A673 (cell line): ENCODE measurements at regions not wholly inside any gene's neighbourhood (a gene's known extent, or its start where the extent isn't known, plus 50 kb on each side); places are given as distances from the start of the nearest gene placed in this dataset.
A peak's percentile ranks its signal among the peaks of the same experiment; 100 is the strongest.

Source experiments
- BruUV-seq: library from RNA; stranded (reverse); fragments of 400-500 nt; replicated peaks from 2 replicates; lab custom pipeline; 2021; lab: Mats Ljungman, UMichigan
- CTCF ChIA-PET: fragments of 300-600 bp; sonication (Branson Sonifier 250); formaldehyde crosslinking; loops from one replicate; lab custom pipeline; 2022; ENCODE audit warnings: antibody characterized with exemption; lab: Charles Lee
- POLR2A ChIA-PET: fragments of 300-600 bp; sonication (Branson Sonifier 250); formaldehyde crosslinking; loops from one replicate; lab custom pipeline; 2022; ENCODE audit warnings: antibody characterized with exemption; ENCODE audit not compliant: low non-redundant PET; lab: Charles Lee
- DNase-seq: peaks from one replicate; pipeline ENCODE4 v3.0.0-alpha.2; 2015; ENCODE audit warnings: low spot score
- H3K27ac ChIP-seq: fragments of 200-600 bp; sonication (generic); 2 replicates; pipeline ENCODE4 v1.5.1; 2016; ENCODE audit warnings: mixed run types, low read depth, mild to moderate bottlenecking, mixed read lengths, antibody characterized with exemption, low read length; ENCODE audit not compliant: poor library complexity, severe bottlenecking
- H3K27me3 ChIP-seq: fragments of 200-600 bp; sonication (generic); replicated peaks from 2 replicates; pipeline ENCODE4 v1.6.1; 2017; ENCODE audit warnings: mixed run types, low read depth, mild to moderate bottlenecking, mixed read lengths, antibody characterized with exemption, low read length; ENCODE audit not compliant: insufficient read depth, poor library complexity
- H3K36me3 ChIP-seq: fragments of 200-600 bp; sonication (generic); 2 replicates; pipeline ENCODE4 v1.6.1; 2016; ENCODE audit warnings: mixed run types, mild to moderate bottlenecking, mixed read lengths, antibody characterized with exemption, low read length; ENCODE audit not compliant: insufficient read depth, poor library complexity, severe bottlenecking
- H3K4me1 ChIP-seq: fragments of 200-600 bp; sonication (generic); 2 replicates; pipeline ENCODE4 v1.6.1; 2017; ENCODE audit warnings: mixed run types, mild to moderate bottlenecking, mixed read lengths, antibody characterized with exemption, low read length; ENCODE audit not compliant: insufficient read depth, poor library complexity, severe bottlenecking
- H3K4me3 ChIP-seq: fragments of 200-600 bp; sonication (generic); 2 replicates; pipeline ENCODE4 v1.5.1; 2016; ENCODE audit warnings: low read depth, mixed run types, mild to moderate bottlenecking, mixed read lengths, low read length; ENCODE audit not compliant: poor library complexity, severe bottlenecking
- H3K9me3 ChIP-seq: fragments of 200-600 bp; sonication (generic); 2 replicates; pipeline ENCODE4 v1.6.1; 2016; ENCODE audit warnings: mixed run types, low read depth, mild to moderate bottlenecking, mixed read lengths, antibody characterized with exemption, low read length; ENCODE audit not compliant: poor library complexity, severe bottlenecking
- CTCF ChIP-seq: fragments of 300-800, 200-600 bp; sonication (generic); conservative IDR thresholded peaks from 2 replicates; pipeline ENCODE4 v1.5.1; 2017; ENCODE audit warnings: low read depth, mild to moderate bottlenecking, antibody characterized with exemption, low read length, moderate library complexity, mixed read lengths
- EZH2 ChIP-seq: fragments of 200-600 bp; sonication (generic); IDR thresholded peaks from 2 replicates; pipeline ENCODE4 v1.6.1; 2017; ENCODE audit warnings: borderline replicate concordance, low read depth, mild to moderate bottlenecking, mixed read lengths, antibody characterized with exemption, low read length; ENCODE audit not compliant: poor library complexity, severe bottlenecking
- intact Hi-C: fragments of 100-400 bp; cut with micrococcal nuclease; formaldehyde crosslinking; loops from one replicate; pipeline ENCODE4 v1.10.0; 2022; ENCODE audit not compliant: unreplicated experiment

DNA sequence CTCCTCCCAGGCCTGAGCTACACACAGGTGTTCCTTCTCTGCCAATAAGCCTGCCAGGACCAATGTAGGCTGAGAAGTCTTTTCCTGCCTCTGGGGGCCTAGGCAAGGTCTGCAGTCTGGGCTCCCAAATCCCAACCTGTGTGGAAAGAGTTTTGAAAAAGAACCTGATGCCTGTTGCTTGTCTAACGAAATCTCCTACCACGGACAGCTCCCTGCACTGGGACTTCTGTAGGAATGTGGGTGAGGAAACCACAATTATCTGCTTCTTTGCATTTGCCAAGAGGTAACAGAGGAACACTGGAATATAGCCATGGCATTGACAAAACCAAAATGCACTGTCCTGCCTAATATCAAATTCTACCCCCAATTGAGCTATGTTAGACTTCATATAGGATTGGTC lies 877.0 kb upstream of the TMEM132C start:
- no peak for TF ChIP-seq CTCF
- TF ChIP-seq EZH2 = no peak
- CTCF ChIA-PET = no interaction called here
- Histone ChIP-seq H3K9me3 (no peaks in the 10 kb centered on the region), H3K4me3 (no peak overlapping the region), H3K27me3 (no peaks in the 10 kb centered on the region), H3K27ac (no peak overlapping the region), H3K4me1 (no peaks in the 10 kb centered on the region), H3K36me3 (no peaks in the 10 kb centered on the region)
- intact Hi-C loops = no loop called here
- no TSS peak for BruUV-seq
- POLR2A ChIA-PET = no interaction called here
- DNase-seq = peak; percentile 68

GRCh38 chr12:127393465-127393864 lies 873.5 kb upstream of the TMEM132C start:
- H3K4me3 ChIP-seq = no peak overlapping the region
- CTCF ChIA-PET = no interaction called here
- no peaks in the 10 kb centered on the region for H3K4me1 ChIP-seq
- H3K9me3 ChIP-seq = no peaks in the 10 kb centered on the region
- DNase-seq = no peak
- no peaks in the 10 kb centered on the region for H3K27me3 ChIP-seq
- no peak for TF ChIP-seq EZH2
- TF ChIP-seq CTCF = no peak
- POLR2A ChIA-PET = no interaction called here
- intact Hi-C loops = no loop called here
- no peaks in the 10 kb centered on the region for H3K36me3 ChIP-seq
- BruUV-seq = no TSS peak
- no peak overlapping the region for H3K27ac ChIP-seq

DNA sequence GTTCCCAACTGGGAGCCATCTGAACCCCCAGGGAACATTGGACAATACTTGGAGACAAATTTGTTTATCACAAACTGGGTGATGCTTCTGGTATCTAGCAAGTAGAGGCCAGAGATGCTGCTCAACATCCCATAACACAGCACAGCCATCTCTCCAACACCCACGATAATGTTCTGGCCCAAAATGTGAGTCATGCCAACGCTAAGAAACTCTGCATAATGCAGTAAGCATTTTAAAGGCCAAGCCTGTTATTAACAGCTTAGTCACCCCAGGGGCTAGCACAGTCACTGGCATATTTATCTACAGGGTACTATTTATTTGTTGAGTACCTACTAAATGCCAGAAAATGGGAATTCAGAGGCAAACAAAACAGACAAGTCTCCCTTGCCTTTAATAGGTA lies 873.1 kb upstream of the TMEM132C start:
- Histone ChIP-seq H3K36me3 (no peaks in the 10 kb centered on the region), H3K27me3 (no peaks in the 10 kb centered on the region), H3K9me3 (no peaks in the 10 kb centered on the region), H3K27ac (no peak overlapping the region), H3K4me1 (no peaks in the 10 kb centered on the region), H3K4me3 (no peak overlapping the region)
- POLR2A ChIA-PET = no interaction called here
- CTCF ChIA-PET = no interaction called here
- no peak for TF ChIP-seq CTCF
- TF ChIP-seq EZH2 = no peak
- intact Hi-C loops = no loop called here
- peak; percentile 60 for DNase-seq
- BruUV-seq = no TSS peak
